ENCODE measurements at regions not wholly inside any gene's neighbourhood (a gene's known extent, or its start where the extent isn't known, plus 50 kb on each side); places are given as distances from the start of the nearest gene placed in this dataset.

DNA sequence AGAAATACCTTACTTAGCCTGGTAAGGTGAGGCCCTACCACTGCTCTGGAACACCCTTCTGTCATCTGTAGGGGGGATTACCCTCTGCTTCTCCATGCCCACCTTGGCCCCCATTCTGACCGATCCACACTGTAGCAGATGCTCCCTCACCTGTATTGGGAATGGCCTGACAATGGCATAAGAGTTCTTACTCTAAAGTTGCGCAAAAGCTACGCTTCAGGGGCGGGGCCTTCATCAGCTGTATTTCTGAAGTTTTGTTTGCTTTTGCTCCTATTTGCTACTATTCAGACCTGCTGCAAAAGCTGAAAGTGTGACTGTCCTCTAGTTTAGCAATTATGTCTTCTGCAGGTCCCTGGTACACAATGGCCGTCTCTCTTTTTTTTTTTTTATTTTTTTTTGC, 252.6 kb downstream of the TLE3 start:
- WGBS = 94% methylated on average over 5 of the region's 5 CpGs
- Histone ChIP-seq H3K27ac (no peak overlapping the region), H3K4me1 (replicated peaks) (no peaks in the 10 kb centered on the region), H3K4me3 (no peak overlapping the region), H3K27me3 (replicated peaks; ENCODE audit: insufficient read depth) (no peaks in the 10 kb centered on the region), H3K9me3 (no peaks in the 10 kb centered on the region), H3K36me3 (no peaks in the 10 kb centered on the region)
- no peak for DNase-seq (ENCODE audit: low spot score)
- intact Hi-C loops (cut with DNase I) = no loop called here
- TF ChIP-seq POLR2A (IDR thresholded peaks at IDR 0.05) (no peak), POLR2AphosphoS5 (IDR thresholded peaks at IDR 0.05) (no peak)
- TF ChIP-seq, protein P1, sequence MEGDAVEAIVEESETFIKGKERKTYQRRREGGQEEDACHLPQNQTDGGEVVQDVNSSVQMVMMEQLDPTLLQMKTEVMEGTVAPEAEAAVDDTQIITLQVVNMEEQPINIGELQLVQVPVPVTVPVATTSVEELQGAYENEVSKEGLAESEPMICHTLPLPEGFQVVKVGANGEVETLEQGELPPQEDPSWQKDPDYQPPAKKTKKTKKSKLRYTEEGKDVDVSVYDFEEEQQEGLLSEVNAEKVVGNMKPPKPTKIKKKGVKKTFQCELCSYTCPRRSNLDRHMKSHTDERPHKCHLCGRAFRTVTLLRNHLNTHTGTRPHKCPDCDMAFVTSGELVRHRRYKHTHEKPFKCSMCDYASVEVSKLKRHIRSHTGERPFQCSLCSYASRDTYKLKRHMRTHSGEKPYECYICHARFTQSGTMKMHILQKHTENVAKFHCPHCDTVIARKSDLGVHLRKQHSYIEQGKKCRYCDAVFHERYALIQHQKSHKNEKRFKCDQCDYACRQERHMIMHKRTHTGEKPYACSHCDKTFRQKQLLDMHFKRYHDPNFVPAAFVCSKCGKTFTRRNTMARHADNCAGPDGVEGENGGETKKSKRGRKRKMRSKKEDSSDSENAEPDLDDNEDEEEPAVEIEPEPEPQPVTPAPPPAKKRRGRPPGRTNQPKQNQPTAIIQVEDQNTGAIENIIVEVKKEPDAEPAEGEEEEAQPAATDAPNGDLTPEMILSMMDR (IDR thresholded peaks at IDR 0.05) = no peak

DNA sequence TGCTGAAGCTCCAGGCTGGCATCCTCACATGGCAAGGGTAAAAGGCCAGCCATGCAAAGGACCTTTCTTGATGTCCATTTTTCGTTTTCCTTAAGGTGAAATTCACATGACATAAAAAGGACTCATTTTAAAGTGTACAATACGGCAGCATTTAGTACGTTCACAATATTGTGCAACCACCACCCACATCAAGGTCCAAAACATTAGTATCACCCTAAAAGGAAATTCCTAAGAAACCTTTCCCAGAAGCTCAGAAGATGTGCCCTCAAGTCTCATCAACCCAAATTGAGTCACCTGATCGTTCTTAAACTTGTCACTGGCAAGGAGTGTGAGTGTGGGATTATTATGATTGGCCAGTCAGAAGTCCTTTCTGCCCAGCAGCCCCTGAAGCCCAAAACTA, 250.1 kb downstream of the TLE3 start:
- no peak overlapping the region for H3K4me3 ChIP-seq
- no peak overlapping the region for H3K27ac ChIP-seq
- no peaks in the 10 kb centered on the region for H3K9me3 ChIP-seq
- no peaks in the 10 kb centered on the region for H3K4me1 ChIP-seq (replicated peaks)
- intact Hi-C loops (cut with DNase I) = no loop called here
- 80% methylated on average over 4 of the region's 4 CpGs for WGBS
- DNase-seq (ENCODE audit: low spot score) = no peak
- no peaks in the 10 kb centered on the region for H3K36me3 ChIP-seq
- TF ChIP-seq, protein P1 (IDR thresholded peaks at IDR 0.05) = no peak
- no peak for TF ChIP-seq POLR2AphosphoS5 (IDR thresholded peaks at IDR 0.05)
- no peak for TF ChIP-seq POLR2A (IDR thresholded peaks at IDR 0.05)
- no peaks in the 10 kb centered on the region for H3K27me3 ChIP-seq (replicated peaks; ENCODE audit: insufficient read depth)

- Histone ChIP-seq H3K27me3 (replicated peaks; ENCODE audit: insufficient read depth) (no peaks in the 10 kb centered on the region), H3K36me3 (no peaks in the 10 kb centered on the region), H3K4me1 (replicated peaks) (no peaks in the 10 kb centered on the region), H3K27ac (no peak overlapping the region), H3K4me3 (no peak overlapping the region), H3K9me3 (no peaks in the 10 kb centered on the region)
- TF ChIP-seq, protein P1 (IDR thresholded peaks at IDR 0.05) = no peak
- no peak for TF ChIP-seq POLR2A (IDR thresholded peaks at IDR 0.05)
- TF ChIP-seq POLR2AphosphoS5 (IDR thresholded peaks at IDR 0.05) = no peak
- DNase-seq (ENCODE audit: low spot score) = no peak
- WGBS = 84% methylated on average over 6 of the region's 6 CpGs
- intact Hi-C loops (cut with DNase I) = no loop called here
Measured at GRCh38 chr15:69848096-69848495, 249.6 kb downstream of the TLE3 start.

GRCh38 chr15:69848551-69849231, 249.0 kb downstream of the TLE3 start:
- TF ChIP-seq POLR2A (IDR thresholded peaks at IDR 0.05) = no peak
- Histone ChIP-seq H3K27me3 (replicated peaks; ENCODE audit: insufficient read depth) (no peaks in the 10 kb centered on the region), H3K4me1 (replicated peaks) (no peaks in the 10 kb centered on the region), H3K4me3 (no peak overlapping the region), H3K27ac (no peak overlapping the region), H3K36me3 (no peaks in the 10 kb centered on the region), H3K9me3 (no peaks in the 10 kb centered on the region)
- intact Hi-C loops (cut with DNase I) = no loop called here
- DNase-seq (ENCODE audit: low spot score) = no peak
- WGBS = 71% methylated on average over 4 of the region's 4 CpGs

DNA sequence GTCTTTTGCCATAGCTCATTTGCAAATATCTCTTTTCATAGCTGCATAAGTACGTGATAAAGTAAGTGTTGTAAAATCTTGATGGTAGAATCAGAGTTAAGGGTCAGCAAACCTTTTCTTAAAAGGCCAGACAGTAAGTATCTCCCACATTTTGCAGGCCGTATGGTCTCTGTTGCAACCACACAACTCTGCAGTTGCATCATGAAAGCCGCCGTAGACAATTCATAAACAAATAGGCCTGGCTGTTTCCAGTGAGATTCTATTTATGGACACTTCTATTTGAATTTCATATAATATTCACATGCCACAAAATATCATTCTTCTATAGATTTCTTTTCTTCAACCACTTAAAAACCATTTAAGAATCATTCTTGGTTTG, 248.5 kb downstream of the TLE3 start:
- H3K36me3 ChIP-seq = no peaks in the 10 kb centered on the region
- H3K4me3 ChIP-seq = no peak overlapping the region
- H3K27ac ChIP-seq = no peak overlapping the region
- no peaks in the 10 kb centered on the region for H3K4me1 ChIP-seq (replicated peaks)
- TF ChIP-seq, protein P1 (IDR thresholded peaks at IDR 0.05) = no peak
- TF ChIP-seq POLR2A (IDR thresholded peaks at IDR 0.05) (no peak), POLR2AphosphoS5 (IDR thresholded peaks at IDR 0.05) (no peak)
- no peaks in the 10 kb centered on the region for H3K9me3 ChIP-seq
- WGBS = 94% methylated on average over 4 of the region's 4 CpGs
- intact Hi-C loops (cut with DNase I) = no loop called here
- H3K27me3 ChIP-seq (replicated peaks; ENCODE audit: insufficient read depth) = no peaks in the 10 kb centered on the region
- DNase-seq (ENCODE audit: low spot score) = no peak

All from prostate gland (tissue), 2 donors.